CD4-positive, alpha-beta memory T cell (primary cell): ENCODE measurements at regions not wholly inside any gene's neighbourhood (a gene's known extent, or its start where the extent isn't known, plus 50 kb on each side); places are given as distances from the start of the nearest gene placed in this dataset.

ENCODE experiments used
- CTCF ChIA-PET: fragments of 350-600 bp; sonication (Branson Sonifier 250); formaldehyde crosslinking; loops from one replicate; lab custom pipeline; 2021; ENCODE audit warnings: inconsistent platforms; ENCODE audit not compliant: partially characterized antibody; lab: Charles Lee
- POLR2A ChIA-PET: fragments of 350-600 bp; sonication (Branson Sonifier 250); formaldehyde crosslinking; loops from one replicate; lab custom pipeline; 2021; ENCODE audit not compliant: partially characterized antibody; lab: Charles Lee
- DNase-seq, 5 donors: peaks; one replicate each; pipeline versions ENCODE4 v3.0.0 to v3.0.0-alpha.2; 2020 to 2022; ENCODE audit warnings: mixed read lengths in 1 of 5
- H3K27ac ChIP-seq: one replicate; pipeline ENCODE4 v1.7.0; 2013; ENCODE audit warnings: low read depth, low read length
- H3K27me3 ChIP-seq: 2 replicates; pipeline ENCODE4 v1.7.0; 2013; ENCODE audit warnings: mild to moderate bottlenecking, low read length, moderate library complexity; ENCODE audit not compliant: insufficient read depth
- H3K36me3 ChIP-seq: 2 replicates; pipeline ENCODE4 v1.7.0; 2013; ENCODE audit warnings: mild to moderate bottlenecking, low read length, moderate library complexity; ENCODE audit not compliant: insufficient read depth
- H3K4me1 ChIP-seq: 2 replicates; pipeline ENCODE4 v1.7.0; 2013; ENCODE audit warnings: mild to moderate bottlenecking, low read length, moderate library complexity; ENCODE audit not compliant: insufficient read depth
- H3K4me3 ChIP-seq, 2 donors: one replicate each; pipeline ENCODE4 v1.7.0; 2013; ENCODE audit warnings: low read length in 2 of 2, mild to moderate bottlenecking in 1 of 2
- H3K9me3 ChIP-seq, 2 donors: one replicate each; pipeline ENCODE4 v1.7.0; 2013; ENCODE audit warnings: low read length in 2 of 2, control low read depth in 1 of 2; ENCODE audit not compliant: control insufficient read depth in 1 of 2
- H3K27ac Mint-ChIP-seq, 7 donors: one replicate each; pipeline ENCODE4 v1.8.0; 2020 to 2021; ENCODE audit warnings: mixed read lengths in 7 of 7, mild to moderate bottlenecking in 6 of 7, inconsistent platforms in 3 of 7, moderate library complexity in 3 of 7
- H3K27me3 Mint-ChIP-seq, 2 donors: one replicate each; pipeline ENCODE4 v1.8.0; 2020 to 2021; ENCODE audit warnings: mixed read lengths in 2 of 2
- H3K36me3 Mint-ChIP-seq, 2 donors: one replicate each; pipeline ENCODE4 v1.8.0; 2020 to 2021; ENCODE audit warnings: mixed read lengths in 2 of 2, inconsistent platforms in 1 of 2, mild to moderate bottlenecking in 1 of 2
- H3K4me1 Mint-ChIP-seq, 4 donors: one replicate each; pipeline ENCODE4 v1.8.0; 2020 to 2021; ENCODE audit warnings: mixed read lengths in 4 of 4, mild to moderate bottlenecking in 1 of 4
- H3K4me3 Mint-ChIP-seq, 8 donors: one replicate each; pipeline ENCODE4 v1.8.0; 2020 to 2021; ENCODE audit warnings: mixed read lengths in 8 of 8, mild to moderate bottlenecking in 7 of 8, moderate library complexity in 6 of 8, inconsistent platforms in 3 of 8
- H3K9me3 Mint-ChIP-seq, 8 donors: one replicate each; pipeline ENCODE4 v1.8.0; 2020 to 2021; ENCODE audit warnings: mixed read lengths in 8 of 8, mild to moderate bottlenecking in 5 of 8, inconsistent platforms in 3 of 8, moderate library complexity in 1 of 8
- intact Hi-C: fragments of 100-400 bp; cut with micrococcal nuclease; formaldehyde crosslinking; loops from one replicate; pipeline ENCODE4 v1.15.1; 2023

DNA sequence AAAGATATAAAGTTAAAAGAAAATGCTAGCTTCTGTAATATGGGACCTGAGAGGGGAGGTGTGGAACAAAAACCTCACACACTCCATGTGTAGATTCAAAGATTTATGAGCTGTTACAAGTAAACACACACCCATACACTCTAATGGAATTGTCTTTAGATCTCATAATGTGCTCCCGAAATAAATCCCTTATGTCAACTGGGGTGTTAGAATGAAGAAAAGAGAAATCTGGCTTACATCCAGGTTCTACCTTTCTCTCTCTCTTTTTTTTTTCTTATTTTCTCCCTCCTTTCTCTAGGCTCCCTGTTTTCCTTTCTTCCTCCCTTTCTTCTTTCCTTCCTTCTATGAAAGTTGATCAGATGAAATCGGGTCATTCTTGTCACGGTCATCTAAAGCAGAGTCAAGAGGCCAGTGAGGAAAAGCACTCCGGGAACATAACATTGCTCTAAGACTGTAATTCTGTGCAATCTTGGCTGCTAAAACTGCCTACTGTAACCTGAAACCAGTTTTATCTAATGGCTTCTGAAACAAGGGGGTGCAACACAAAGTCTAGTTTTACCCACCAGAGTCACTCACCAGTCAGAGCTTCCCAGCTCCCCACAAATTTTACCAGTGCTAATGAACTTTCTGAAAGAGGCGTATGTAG, 68.3 kb upstream of the BTBD3 start:
- DNase-seq = no peak
- no peaks in the 10 kb centered on the region for H3K36me3 ChIP-seq
- Mint-ChIP-seq H3K36me3 (no peaks in the 10 kb centered on the region), H3K4me1 (no peaks in the 10 kb centered on the region), H3K27me3 (no peaks in the 10 kb centered on the region), H3K4me3 (no peak overlapping the region), H3K27ac (no peak overlapping the region), H3K9me3 (peaks cover 3 to 23% (median 10%) of the 10 kb centered on the region in 8 donors)
- no peaks in the 10 kb centered on the region for H3K9me3 ChIP-seq
- H3K27ac ChIP-seq = no peak overlapping the region
- no peaks in the 10 kb centered on the region for H3K4me1 ChIP-seq
- H3K27me3 ChIP-seq = no peaks in the 10 kb centered on the region
- ChIA-PET CTCF (no interaction called here), POLR2A (no interaction called here)
- intact Hi-C loops = no loop called here
- no peak overlapping the region for H3K4me3 ChIP-seq

DNA sequence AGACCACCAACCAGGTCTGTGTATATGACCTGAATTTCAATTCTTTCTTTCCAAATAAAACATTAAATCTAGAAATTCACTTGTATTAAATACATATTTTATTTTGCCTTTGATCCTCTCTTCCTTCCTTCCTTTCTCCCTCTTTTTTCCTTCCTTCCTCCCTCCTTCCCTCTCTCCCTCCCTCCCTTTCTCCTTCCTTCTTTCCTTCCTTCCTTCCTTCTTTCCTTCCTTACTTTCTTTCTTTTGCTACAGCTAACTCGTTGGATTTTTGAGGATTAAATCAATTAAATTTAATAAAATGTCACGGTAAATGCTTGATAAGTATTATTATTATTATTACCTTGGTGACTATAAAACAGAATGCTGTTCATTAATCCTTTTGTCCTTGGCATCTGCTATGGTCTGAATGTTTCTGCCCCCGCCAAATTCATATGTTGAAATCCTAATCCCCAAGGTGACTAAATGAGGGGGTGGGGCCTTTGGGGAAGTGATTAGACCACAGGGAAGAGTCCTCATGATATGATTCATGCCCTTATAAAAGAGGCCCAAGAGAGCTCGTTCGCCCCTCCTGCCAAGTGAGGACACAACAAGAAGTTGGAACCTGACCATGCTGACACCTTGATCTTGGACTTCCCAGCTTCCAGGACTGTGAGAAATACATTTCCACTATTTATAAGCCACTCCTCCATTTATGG, 67.6 kb upstream of the BTBD3 start:
- H3K36me3 ChIP-seq = no peaks in the 10 kb centered on the region
- H3K27ac ChIP-seq = no peak overlapping the region
- H3K27me3 Mint-ChIP-seq = no peaks in the 10 kb centered on the region
- intact Hi-C loops = no loop called here
- H3K9me3 Mint-ChIP-seq = peaks cover 3 to 19% (median 10%) of the 10 kb centered on the region in 8 donors
- H3K4me3 ChIP-seq = no peak overlapping the region
- H3K36me3 Mint-ChIP-seq = no peaks in the 10 kb centered on the region
- no peaks in the 10 kb centered on the region for H3K4me1 Mint-ChIP-seq
- CTCF ChIA-PET = no interaction called here
- DNase-seq = no peak
- no peak overlapping the region for H3K4me3 Mint-ChIP-seq
- no peaks in the 10 kb centered on the region for H3K27me3 ChIP-seq
- H3K9me3 ChIP-seq = no peaks in the 10 kb centered on the region
- H3K4me1 ChIP-seq = no peaks in the 10 kb centered on the region
- no peak overlapping the region for H3K27ac Mint-ChIP-seq
- POLR2A ChIA-PET = no interaction called here

DNA sequence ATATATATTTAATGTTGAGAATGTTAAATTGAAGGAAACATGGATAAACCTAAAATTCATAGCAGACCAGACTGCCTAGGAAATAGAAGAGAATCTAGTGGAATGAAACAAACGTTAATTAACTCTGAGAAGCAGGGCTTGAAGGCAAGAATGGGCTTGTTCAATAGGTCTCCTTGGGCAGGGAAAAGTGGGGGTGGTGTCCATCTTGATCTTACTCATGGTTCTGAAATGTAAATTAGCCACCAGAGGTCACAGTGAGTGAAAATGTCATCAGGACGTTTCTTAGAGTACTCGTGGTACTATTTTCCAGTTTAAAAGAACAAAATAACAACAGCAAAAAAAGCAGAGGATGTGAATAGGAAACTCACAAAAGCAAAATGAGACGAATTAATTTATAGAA, 66.8 kb upstream of the BTBD3 start:
- Mint-ChIP-seq H3K27ac (no peak overlapping the region), H3K4me1 (no peaks in the 10 kb centered on the region), H3K4me3 (no peak overlapping the region), H3K27me3 (no peaks in the 10 kb centered on the region), H3K36me3 (no peaks in the 10 kb centered on the region), H3K9me3 (peaks cover 3 to 17% (median 12%) of the 10 kb centered on the region in 8 donors)
- intact Hi-C loops = no loop called here
- H3K4me1 ChIP-seq = no peaks in the 10 kb centered on the region
- no peaks in the 10 kb centered on the region for H3K36me3 ChIP-seq
- no peak overlapping the region for H3K27ac ChIP-seq
- ChIA-PET POLR2A (no interaction called here), CTCF (no interaction called here)
- no peak overlapping the region for H3K4me3 ChIP-seq
- DNase-seq = no peak
- no peaks in the 10 kb centered on the region for H3K27me3 ChIP-seq
- H3K9me3 ChIP-seq = no peaks in the 10 kb centered on the region

DNA sequence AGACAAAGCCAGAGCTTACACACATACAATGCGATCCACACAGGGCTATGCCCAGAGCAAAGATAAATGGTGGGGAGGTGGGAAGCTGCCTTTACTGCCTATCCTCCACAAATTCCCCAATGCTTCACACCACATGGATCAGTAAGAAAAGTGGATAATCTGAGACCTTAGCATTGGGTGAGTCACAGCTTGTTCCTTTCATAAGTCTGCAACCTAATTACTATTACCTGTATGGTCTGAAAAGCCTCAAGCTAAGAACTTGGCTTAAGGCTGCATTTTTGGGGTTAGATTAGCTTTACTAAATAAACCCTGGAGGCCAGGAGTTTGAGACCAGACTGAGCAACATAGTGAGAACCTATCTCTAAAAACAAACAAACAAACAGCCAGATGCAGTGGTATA, 66.0 kb upstream of the BTBD3 start:
- Histone ChIP-seq H3K4me1 (no peaks in the 10 kb centered on the region), H3K36me3 (no peaks in the 10 kb centered on the region), H3K9me3 (no peaks in the 10 kb centered on the region), H3K4me3 (no peak overlapping the region), H3K27ac (no peak overlapping the region), H3K27me3 (no peaks in the 10 kb centered on the region)
- no peak overlapping the region for H3K4me3 Mint-ChIP-seq
- H3K9me3 Mint-ChIP-seq = peaks cover 3 to 15% (median 11%) of the 10 kb centered on the region in 8 donors
- ChIA-PET POLR2A (no interaction called here), CTCF (no interaction called here)
- H3K4me1 Mint-ChIP-seq = no peaks in the 10 kb centered on the region
- no peak overlapping the region for H3K27ac Mint-ChIP-seq
- no peak for DNase-seq
- no peaks in the 10 kb centered on the region for H3K27me3 Mint-ChIP-seq
- intact Hi-C loops = no loop called here
- H3K36me3 Mint-ChIP-seq = no peaks in the 10 kb centered on the region

DNA sequence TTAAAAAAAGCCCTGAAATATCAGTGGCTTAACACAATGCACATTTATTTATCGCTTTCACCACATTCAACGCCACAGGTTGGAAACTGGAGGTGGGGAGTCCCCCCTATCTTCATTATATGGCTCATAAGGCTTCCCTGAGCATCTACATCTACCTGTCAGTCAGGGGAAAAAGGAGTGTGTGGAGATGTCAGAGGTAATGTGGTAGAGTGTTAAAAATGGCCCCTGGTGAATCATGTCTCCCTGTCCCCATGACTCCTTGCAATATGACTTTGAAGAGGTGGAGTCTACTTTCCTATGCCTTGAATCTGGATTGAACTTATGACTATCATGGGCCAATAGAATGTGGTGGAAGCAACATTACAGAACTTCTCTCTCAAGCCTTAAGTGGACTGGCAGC, 65.5 kb upstream of the BTBD3 start:
- Histone ChIP-seq H3K4me1 (no peaks in the 10 kb centered on the region), H3K27ac (no peak overlapping the region), H3K27me3 (no peaks in the 10 kb centered on the region), H3K9me3 (no peaks in the 10 kb centered on the region), H3K36me3 (no peaks in the 10 kb centered on the region), H3K4me3 (no peak overlapping the region)
- Mint-ChIP-seq H3K4me1 (no peaks in the 10 kb centered on the region), H3K27me3 (no peaks in the 10 kb centered on the region), H3K36me3 (no peaks in the 10 kb centered on the region), H3K27ac (no peak overlapping the region), H3K4me3 (no peak overlapping the region), H3K9me3 (peaks cover 3 to 14% (median 10%) of the 10 kb centered on the region in 8 donors)
- no peak for DNase-seq
- ChIA-PET POLR2A (no interaction called here), CTCF (no interaction called here)
- intact Hi-C loops = no loop called here

DNA sequence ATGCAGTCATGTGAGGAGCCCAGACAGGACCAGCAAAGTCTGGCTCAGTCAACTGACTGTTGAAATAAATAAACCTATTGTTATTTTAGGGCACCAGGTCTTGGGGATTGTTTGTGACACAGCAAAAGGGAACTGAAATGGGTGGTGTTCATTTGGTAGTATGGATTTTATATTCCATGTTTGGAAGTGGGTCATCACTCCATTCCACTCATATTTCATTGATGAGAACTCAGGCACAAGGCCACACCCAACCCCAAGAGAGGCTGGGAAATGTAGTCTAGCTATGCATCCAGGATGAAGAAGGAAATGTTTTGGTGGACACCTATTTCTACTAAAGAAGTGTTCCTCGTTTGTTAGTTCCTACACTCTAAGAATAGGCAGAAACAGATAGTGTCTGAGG, 64.9 kb upstream of the BTBD3 start:
- Histone ChIP-seq H3K27me3 (no peaks in the 10 kb centered on the region), H3K27ac (no peak overlapping the region), H3K9me3 (no peaks in the 10 kb centered on the region), H3K4me3 (no peak overlapping the region), H3K36me3 (no peaks in the 10 kb centered on the region), H3K4me1 (no peaks in the 10 kb centered on the region)
- ChIA-PET POLR2A (no interaction called here), CTCF (no interaction called here)
- intact Hi-C loops = no loop called here
- DNase-seq = no peak
- Mint-ChIP-seq H3K4me1 (no peaks in the 10 kb centered on the region), H3K9me3 (peaks cover 3 to 14% (median 7%) of the 10 kb centered on the region in 8 donors), H3K27me3 (no peaks in the 10 kb centered on the region), H3K27ac (no peak overlapping the region), H3K36me3 (no peaks in the 10 kb centered on the region), H3K4me3 (no peak overlapping the region)

DNA sequence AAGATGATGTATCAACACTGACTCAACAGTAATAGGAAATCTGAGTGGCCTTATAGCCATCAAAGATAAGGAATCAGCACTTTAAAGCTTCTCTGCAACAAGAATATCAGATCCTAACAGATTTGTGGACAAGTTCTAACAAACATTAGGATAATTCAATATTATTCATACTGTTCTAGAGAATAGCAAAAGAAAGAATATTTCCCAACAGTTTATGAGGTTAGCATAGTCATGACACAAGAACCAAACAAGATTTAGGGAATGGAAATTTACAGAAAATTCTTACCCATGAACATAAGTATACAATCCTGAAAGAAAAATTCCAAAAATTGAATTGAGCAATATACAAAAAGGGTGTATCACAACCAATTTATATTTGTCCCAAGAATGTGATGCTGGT, 64.3 kb upstream of the BTBD3 start:
- Histone ChIP-seq H3K27me3 (no peaks in the 10 kb centered on the region), H3K27ac (no peak overlapping the region), H3K4me1 (no peaks in the 10 kb centered on the region), H3K4me3 (no peak overlapping the region), H3K9me3 (no peaks in the 10 kb centered on the region), H3K36me3 (no peaks in the 10 kb centered on the region)
- CTCF ChIA-PET = no interaction called here
- POLR2A ChIA-PET = no interaction called here
- Mint-ChIP-seq H3K27me3 (no peaks in the 10 kb centered on the region), H3K4me1 (no peaks in the 10 kb centered on the region), H3K9me3 (peaks cover 3 to 14% (median 7%) of the 10 kb centered on the region in 8 donors), H3K4me3 (no peak overlapping the region), H3K36me3 (no peaks in the 10 kb centered on the region), H3K27ac (no peak overlapping the region)
- DNase-seq = no peak
- intact Hi-C loops = no loop called here
